HG03095 (cell line): ENCODE measurements at regions not wholly inside any gene's neighbourhood (a gene's known extent, or its start where the extent isn't known, plus 50 kb on each side); places are given as distances from the start of the nearest gene placed in this dataset.
"Not testable (repeated sequence)": the region's sequence is repeated elsewhere in the genome, so short reads cannot be mapped to it uniquely, and the experiment has no call there.

ENCODE experiments used
- ATAC-seq: cut with Tn5 transposase; IDR thresholded peaks from one replicate; pipeline ENCODE4 v1.9.1; 2021; ENCODE audit warnings: moderate library complexity; ENCODE audit not compliant: unreplicated experiment

DNA sequence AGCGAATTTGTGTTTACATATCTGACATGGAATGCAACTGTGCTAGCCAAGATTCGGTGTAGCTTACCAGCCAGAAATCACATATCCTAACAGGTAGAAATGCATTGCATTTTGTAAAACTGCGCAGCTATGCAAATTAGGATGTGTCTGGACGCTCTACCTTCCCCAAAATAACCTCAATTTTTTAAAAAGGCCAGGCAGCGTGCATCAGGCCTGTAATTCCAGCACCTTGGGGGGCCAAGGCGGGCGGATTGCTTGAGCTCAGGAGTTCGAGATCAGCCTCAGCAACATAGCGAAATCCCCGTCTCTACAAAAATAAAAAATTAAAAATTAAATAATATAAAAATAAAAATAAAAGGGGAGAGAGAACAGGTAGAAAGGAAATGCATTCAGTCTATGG lies 305.0 kb downstream of the TYW1 start:
- ATAC-seq = no peak

- peak; percentile 81 for ATAC-seq
Measured at GRCh38 chr7:67302113-67303039, 305.7 kb downstream of the TYW1 start.

GRCh38 chr7:67304846-67305245 lies 308.2 kb downstream of the TYW1 start:
- not testable (repeated sequence) for ATAC-seq

DNA sequence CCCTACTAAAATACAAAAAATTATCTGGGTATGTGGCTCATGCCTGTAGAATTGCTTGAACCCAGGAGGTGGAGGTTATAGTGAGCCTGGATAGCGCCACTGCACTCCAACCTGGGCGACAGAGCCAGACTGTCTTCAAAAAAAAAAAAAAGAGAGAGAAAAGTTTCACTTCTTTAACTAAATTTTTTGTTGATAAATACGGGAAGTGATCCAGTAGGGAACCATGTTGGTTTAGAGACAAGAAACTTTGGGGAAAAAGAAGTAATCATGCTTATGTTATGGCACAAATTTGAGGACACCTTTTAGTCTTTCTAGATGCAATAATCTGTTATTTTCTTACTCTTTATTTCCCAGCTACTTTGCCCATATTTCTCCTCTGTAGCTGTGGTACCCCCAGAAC lies 309.7 kb downstream of the TYW1 start:
- no peak for ATAC-seq

GRCh38 chr7:67309764-67310549 lies 313.3 kb downstream of the TYW1 start:
- ATAC-seq = no peak

DNA sequence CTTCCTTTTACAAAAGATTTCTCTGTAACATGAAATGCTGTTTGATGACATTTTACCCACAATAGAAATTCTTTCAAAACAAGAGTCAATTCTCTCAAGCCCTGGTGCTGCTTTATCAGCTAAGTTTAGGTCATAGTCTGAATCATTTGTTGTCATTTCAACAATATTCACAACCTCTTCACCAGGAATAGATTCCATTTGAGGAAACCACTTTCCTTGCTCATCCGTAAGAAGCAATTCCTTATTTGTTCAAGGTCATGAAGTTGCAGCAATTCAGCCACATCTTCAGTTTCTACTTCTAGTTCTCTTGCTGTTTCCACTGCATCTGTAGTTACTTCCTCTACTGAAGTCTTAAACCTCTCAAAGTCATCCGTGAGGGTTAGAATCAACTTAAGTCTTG lies 315.3 kb downstream of the TYW1 start:
- ATAC-seq = no peak

DNA sequence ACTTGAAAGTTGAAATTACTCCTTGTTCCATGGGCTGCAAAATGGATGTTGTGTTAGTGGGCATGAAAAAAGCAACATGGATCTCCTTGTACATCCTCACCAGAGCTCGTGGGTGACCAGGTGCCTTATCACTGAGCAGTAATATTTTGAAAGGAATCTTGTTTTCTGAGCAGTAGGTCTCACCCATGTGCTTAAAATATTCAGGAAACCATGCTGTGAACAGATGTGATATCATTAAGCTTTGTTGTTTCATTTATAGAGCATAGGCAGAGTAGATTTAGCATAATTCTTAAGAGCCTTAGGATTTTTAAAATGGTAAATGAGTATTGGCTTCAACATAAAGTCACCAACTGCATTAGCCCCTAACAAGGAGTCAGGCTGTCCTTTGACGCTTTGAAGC lies 316.6 kb downstream of the TYW1 start:
- ATAC-seq = no peak

DNA sequence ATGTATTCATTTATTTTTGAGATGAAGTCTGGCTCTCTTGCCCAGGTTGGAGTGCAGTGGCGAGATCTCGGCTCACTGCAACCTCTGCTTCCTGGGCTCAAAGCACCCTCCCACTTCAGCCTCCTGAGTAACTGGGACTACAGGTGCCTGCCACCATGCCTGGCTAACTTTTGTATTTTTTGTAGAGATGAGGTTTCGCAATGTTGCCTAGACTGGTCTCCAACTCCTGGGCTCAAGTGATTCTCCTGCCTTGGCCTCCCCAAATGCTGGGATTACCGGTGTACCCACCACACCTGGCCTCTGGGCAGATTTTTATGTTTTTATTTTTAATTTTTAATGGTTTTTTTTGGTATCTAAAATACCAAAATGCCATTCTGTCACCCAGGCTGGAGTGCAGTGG lies 320.3 kb downstream of the TYW1 start:
- ATAC-seq = not testable (repeated sequence)

DNA sequence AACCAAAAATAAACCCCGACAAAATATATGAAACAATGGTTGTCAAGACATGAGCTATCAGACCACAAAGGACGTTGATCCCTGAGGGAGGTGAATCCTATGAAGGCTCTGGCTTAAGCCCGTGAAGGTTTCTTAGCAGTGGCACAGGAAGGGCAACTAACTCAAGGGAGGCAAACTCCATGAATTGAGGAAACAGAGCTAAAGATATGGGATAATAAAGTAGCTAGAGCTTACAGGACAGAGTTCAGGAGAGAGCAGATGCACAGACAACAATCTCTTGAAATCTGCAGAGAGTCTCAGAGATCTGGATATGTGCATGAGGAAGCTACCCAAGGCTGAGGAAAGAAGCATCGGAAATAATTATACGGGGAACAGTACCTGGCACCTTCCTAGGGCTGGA lies 331.6 kb downstream of the TYW1 start:
- ATAC-seq = not testable (repeated sequence)

DNA sequence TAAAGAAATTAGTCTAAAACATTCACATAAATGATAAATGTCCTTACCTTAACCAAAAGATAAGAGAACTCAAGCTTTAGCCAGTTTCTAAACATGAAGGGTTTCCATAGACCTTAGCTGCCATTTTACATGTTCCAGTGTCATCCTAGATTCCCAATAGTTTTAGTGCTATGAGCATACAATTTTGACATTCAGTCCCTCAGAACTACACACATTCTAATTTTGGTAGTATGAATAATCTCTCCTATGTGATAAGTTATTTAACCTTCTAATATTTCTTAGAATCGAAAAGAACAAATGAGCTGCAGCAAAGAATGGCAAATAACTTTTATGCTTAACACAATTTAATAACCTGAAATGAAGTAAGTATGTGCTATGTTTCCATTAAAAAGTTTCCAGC lies 338.5 kb downstream of the TYW1 start:
- ATAC-seq = not testable (repeated sequence)

- ATAC-seq = not testable (repeated sequence)
Measured at GRCh38 chr7:67335663-67336062, 339.0 kb downstream of the TYW1 start.

DNA sequence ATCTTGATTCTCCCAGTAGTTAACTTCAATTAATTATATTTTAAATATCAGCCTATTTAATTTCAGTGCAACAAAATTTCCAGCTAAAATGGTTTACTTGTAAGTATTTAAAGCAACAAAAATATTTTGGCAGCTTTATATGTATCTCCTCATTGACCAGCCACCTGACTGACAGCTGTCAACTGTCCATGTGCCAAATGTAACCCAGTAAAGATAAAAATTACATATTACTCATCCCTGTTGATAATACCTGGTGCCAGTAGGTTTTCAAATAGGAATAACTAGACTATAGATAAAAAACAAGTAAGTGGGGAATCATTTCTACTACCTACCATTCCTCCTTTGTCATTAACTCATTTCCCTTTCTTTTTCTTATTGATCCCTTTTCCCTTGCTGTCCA lies 341.9 kb downstream of the TYW1 start:
- not testable (repeated sequence) for ATAC-seq

DNA sequence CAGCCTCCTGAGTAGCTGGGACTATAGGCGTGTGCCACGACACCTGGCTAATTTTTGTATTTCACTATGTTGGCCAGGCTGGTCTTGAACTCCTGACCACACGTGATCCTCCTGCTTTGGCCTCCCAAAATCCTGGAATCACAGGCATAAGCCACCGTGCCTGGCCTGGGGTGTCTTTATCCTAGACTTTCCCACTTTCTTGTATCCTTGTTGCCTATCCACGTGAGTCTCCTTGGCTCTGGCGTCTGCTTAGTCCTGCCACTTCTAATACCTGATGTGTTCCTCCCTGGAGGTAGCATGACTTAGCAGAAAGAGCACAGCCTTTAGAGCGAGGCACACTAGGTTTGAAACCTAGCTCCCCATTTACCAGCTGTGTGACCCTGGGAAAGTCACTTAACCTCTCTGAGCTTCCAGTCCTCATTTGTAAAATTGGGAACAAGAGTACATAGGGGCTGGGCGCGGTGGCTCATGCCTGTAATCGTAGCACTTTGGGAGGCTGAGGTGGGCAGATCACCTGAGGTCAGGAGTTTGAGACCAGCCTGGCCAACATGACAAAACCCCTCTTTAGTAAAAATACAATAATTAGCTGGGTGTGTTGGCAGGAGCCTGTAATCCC lies 344.6 kb downstream of the TYW1 start:
- no peak for ATAC-seq

GRCh38 chr7:67343114-67343513 lies 346.5 kb downstream of the TYW1 start:
- ATAC-seq = no peak

GRCh38 chr7:67343572-67343971 lies 346.9 kb downstream of the TYW1 start:
- ATAC-seq = no peak

DNA sequence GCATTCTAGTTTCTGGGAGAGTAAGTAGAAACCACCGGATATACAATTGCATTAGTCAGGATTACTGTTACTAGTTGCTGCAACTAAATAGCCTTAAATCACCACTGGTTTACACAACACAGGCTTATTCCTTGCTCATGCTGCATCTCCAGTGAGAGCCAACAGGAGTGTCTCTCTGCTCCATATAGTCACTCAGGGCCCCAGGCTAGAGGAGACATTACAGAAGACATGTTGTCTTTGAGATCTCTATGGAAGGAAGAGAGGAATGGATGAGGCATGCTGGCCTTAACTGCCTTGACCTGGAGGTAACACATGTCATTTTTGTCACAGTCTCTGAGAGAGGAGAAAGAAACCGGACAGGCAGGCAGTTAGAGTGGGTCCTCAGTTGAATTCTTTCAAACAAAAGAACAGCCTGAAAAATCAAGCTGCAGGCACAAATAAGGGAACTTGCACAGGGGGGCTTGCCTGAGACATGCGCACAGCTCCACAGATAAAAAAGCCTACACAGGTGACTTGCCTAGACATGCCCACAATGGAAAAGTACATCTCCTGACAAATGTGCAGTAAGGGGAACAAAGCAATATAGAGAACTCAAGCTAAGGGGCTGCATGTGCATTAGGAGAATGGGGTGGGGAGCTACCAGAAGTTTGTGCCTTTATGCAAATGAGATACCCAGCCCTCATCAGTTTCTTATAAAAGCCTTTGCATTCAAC lies 348.0 kb downstream of the TYW1 start:
- ATAC-seq = no peak

- ATAC-seq = no peak
Measured at GRCh38 chr7:67346126-67346525, 349.5 kb downstream of the TYW1 start.

GRCh38 chr7:67346876-67347275 lies 350.2 kb downstream of the TYW1 start:
- no peak for ATAC-seq

- ATAC-seq = no peak
Measured at GRCh38 chr7:67348171-67348570, 351.5 kb downstream of the TYW1 start.

DNA sequence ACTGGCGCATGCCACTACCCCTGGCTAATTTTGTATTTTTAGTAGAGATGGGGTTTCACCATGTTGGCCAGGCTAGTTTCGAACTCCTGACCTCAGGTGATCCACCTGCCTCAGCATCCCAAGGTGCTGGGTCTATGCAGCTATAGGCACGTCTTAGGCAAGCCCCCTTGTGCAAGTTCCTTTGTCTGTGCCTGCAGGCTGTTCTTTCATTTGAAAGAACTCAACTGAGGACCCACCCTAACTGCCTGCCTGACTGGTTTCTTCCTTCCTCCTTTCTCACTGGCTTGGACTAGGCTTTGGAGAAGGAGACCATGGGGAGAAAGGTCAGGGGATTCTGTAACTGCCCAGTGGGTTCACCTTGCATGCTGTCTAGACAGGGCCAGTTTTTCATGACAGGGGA lies 361.0 kb downstream of the TYW1 start:
- not testable (repeated sequence) for ATAC-seq

GRCh38 chr7:67358316-67358715 lies 361.7 kb downstream of the TYW1 start:
- not testable (repeated sequence) for ATAC-seq
